DMS79 (cell line): ENCODE measurements at regions not wholly inside any gene's neighbourhood (a gene's known extent, or its start where the extent isn't known, plus 50 kb on each side); places are given as distances from the start of the nearest gene placed in this dataset.

ENCODE experiments used
- DNase-seq: peaks from one replicate; lab custom pipeline; 2025; lab: John Stamatoyannopoulos, UW

DNA sequence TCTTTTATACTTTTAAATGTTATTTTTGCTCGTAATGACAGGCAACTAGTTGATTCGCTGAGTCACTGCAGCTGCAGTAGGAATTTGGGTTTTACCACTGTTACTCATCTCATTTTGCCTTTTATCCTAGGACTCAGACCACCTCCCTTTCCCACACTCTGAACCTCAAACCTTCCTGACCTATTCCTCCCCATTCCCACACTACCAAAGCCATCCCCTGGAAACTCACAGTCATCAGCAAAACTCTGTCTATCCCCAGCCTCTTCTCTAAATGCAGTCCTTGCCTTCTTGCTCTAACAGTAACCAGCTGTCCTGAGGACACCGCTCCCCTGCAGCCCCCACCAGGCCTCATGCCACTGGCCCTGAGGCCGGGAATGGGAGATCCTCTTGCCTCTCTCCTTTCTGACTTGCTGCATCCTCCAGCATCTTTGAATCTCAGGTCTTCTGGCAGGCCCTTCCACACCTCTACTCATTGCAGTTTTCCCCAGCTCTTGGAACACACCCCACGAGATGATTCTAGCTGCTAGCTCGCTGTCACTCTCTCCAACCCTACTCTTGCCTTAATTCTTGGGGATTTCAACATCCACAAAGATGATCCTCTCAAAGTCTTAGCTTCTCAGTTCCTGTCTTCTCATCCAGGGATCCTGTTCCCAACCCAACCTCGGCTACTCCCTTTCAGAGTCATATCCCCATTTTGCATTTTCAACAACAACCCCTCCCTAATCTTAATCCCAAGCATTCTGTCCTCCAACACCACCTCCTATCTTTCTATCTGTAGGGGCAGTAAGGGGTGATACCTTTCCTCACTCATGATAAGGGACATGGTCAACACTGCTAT is 55.9 kb upstream of the C3orf80 start:
- no peak for DNase-seq

- no peak for DNase-seq
Observed at GRCh38 chr3:160170409-160171370, 54.5 kb upstream of the C3orf80 start.

DNA sequence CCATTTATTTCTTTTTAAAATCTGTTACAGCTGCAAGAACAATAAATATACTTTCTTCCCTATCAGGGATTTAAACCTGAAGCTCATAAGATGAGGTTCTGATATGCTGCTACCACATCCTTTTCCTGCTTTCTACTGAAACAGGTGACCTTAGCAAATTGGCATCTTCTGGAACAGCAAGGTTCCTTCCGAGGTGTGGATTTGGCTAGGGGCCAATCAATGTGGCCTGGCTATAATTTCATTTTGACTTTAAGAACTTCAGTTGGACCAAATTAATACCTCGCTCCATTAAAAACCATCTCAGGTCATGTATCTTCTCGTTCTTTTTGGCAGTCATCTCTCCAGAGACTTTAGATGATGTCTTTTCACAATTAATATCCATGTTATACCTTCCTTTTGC is 53.4 kb upstream of the C3orf80 start:
- peak; percentile 9 for DNase-seq

- DNase-seq = no peak
Observed at GRCh38 chr3:160174621-160175020, 50.6 kb upstream of the C3orf80 start.
